Transverse colon (tissue), 3 donors: ENCODE measurements at regions not wholly inside any gene's neighbourhood (a gene's known extent, or its start where the extent isn't known, plus 50 kb on each side); places are given as distances from the start of the nearest gene placed in this dataset.

Source experiments
- POLR2A ChIP-seq: fragments of 450-650 bp; IDR thresholded peaks from one replicate; pipeline ENCODE4 v1.6.1; 2016; ENCODE audit warnings: antibody characterized with exemption, mild to moderate bottlenecking, moderate library complexity
- TF ChIP-seq, protein P1 (sequence below), 5 experiments: fragments of 200-600 bp in 3 of 5; fragments of 450-650 bp in 2 of 5; sonication (generic) in 3 of 5; IDR thresholded peaks; 1 replicate in 2 of 5; 2 replicates in 3 of 5; pipeline ENCODE4 v1.5.1; 2016 to 2017; ENCODE audit warnings: antibody characterized with exemption in 5 of 5, inconsistent platforms in 3 of 5, mild to moderate bottlenecking in 2 of 5, moderate library complexity in 1 of 5

DNA sequence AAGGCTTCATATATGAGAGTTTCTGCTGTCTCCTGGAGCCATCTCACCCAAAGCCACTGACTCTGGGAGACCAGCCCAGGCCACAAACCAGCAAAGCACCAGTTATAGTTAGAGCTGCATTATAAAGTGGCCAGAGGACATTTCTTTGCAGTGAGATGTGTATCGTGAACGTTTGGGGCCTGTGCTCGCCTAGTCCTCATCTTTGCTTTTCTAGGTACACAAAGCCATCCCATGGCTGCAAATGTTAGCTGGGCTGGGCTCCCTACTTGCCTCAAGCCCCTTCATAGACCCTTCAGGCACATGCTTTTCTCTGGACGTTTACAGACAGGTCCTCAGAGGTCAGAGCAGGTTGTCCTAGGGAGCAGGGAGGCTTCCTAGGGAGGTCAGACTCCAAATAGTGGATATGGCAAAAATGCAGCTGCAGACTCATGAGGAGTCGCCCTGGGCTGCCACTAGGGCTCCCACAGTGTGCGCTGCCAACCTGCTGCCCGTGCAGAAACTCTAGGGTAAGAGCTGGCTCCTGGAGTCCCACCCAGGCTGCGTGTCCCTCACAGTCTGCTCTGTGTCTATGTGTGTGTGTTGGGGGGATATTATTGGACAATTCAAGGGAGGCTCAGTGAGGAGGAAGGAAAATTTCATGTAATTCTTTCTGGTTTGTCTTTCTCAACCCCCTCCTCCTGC, 141.0 kb downstream of the RPIA start:
- TF ChIP-seq, protein P1, sequence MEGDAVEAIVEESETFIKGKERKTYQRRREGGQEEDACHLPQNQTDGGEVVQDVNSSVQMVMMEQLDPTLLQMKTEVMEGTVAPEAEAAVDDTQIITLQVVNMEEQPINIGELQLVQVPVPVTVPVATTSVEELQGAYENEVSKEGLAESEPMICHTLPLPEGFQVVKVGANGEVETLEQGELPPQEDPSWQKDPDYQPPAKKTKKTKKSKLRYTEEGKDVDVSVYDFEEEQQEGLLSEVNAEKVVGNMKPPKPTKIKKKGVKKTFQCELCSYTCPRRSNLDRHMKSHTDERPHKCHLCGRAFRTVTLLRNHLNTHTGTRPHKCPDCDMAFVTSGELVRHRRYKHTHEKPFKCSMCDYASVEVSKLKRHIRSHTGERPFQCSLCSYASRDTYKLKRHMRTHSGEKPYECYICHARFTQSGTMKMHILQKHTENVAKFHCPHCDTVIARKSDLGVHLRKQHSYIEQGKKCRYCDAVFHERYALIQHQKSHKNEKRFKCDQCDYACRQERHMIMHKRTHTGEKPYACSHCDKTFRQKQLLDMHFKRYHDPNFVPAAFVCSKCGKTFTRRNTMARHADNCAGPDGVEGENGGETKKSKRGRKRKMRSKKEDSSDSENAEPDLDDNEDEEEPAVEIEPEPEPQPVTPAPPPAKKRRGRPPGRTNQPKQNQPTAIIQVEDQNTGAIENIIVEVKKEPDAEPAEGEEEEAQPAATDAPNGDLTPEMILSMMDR (IDR thresholded peaks at IDR 0.05), result no peak
- TF ChIP-seq POLR2A, result no peak
